A549 (cell line): ENCODE measurements at regions not wholly inside any gene's neighbourhood (a gene's known extent, or its start where the extent isn't known, plus 50 kb on each side); places are given as distances from the start of the nearest gene placed in this dataset.

Experiments
- ATAC-seq, 2 experiments: fragments of 200-7000 bp in 1 of 2; fragments of >200 bp in 1 of 2; cut with Nextera tagmentation in 1 of 2; cut with Tn5 transposase in 1 of 2; 3 replicates each; pipeline versions ENCODE4 v1.8.0 to v1.9.1; 2018 to 2020; ENCODE audit warnings: mild to moderate bottlenecking in 1 of 2, moderate library complexity in 1 of 2
- CTCF ChIA-PET: fragments of 300-600 bp; sonication (Branson Sonifier 250); formaldehyde crosslinking; extraction: SDS; loops from one replicate; lab custom pipeline; 2021; ENCODE audit warnings: antibody characterized with exemption, inconsistent platforms; lab: Yijun Ruan, JAX
- POLR2A ChIA-PET: fragments of 350-600 bp; formaldehyde crosslinking; extraction: SDS; loops from one replicate; lab custom pipeline; 2021; ENCODE audit warnings: antibody characterized with exemption, inconsistent platforms; lab: Yijun Ruan, JAX
- DNase-seq, 2 experiments: peaks; one replicate each; pipeline versions ENCODE4 v3.0.0 to v3.0.0-alpha.2; 2011 to 2016; ENCODE audit warnings: low read depth in 1 of 2, low spot score in 1 of 2
- FAIRE-seq: peaks from 2 replicates; lab custom pipeline; 2011; peaks lifted over from hg19 to GRCh38; lab: Jason Lieb, UNC
- H3K27ac ChIP-seq, 2 experiments: fragments of >200 bp; sonication (Bioruptor Twin); formaldehyde crosslinking; 3 replicates each; pipeline ENCODE4 v1.5.1; 2016 to 2017
- H3K4me1 ChIP-seq: fragments of >200 bp; sonication (Bioruptor Twin); formaldehyde crosslinking; 3 replicates; pipeline ENCODE4 v1.6.1; 2016
- H3K4me2 ChIP-seq: fragments of >200 bp; sonication (Bioruptor Twin); formaldehyde crosslinking; 3 replicates; pipeline ENCODE4 v1.6.1; 2016
- H3K4me3 ChIP-seq: fragments of >200 bp; sonication (Bioruptor Twin); formaldehyde crosslinking; 3 replicates; pipeline ENCODE4 v1.5.1; 2016
- H3K9me3 ChIP-seq: fragments of >200 bp; sonication (Bioruptor Twin); formaldehyde crosslinking; 3 replicates; pipeline ENCODE4 v1.6.1; 2016
- BCL3 ChIP-seq: fragments of >200 bp; sonication (Bioruptor Twin); formaldehyde crosslinking; IDR thresholded peaks from 3 replicates; pipeline ENCODE4 v1.6.1; 2016
- CBX2 ChIP-seq: fragments of 200-600 bp; sonication (generic); IDR thresholded peaks from 2 replicates; pipeline ENCODE4 v1.6.1; 2016; ENCODE audit warnings: low read depth, mild to moderate bottlenecking, borderline replicate concordance
- CHD2 ChIP-seq: fragments of 150-350 bp; IDR thresholded peaks from 2 replicates; pipeline ENCODE4 v1.6.1; 2014; ENCODE audit warnings: low read length; ENCODE audit not compliant: partially characterized antibody
- EHF ChIP-seq: fragments of 250-450 bp; sonication (Bioruptor Pico); IDR thresholded peaks from 2 replicates; pipeline ENCODE4 v1.5.0; 2020; ENCODE audit warnings: mild to moderate bottlenecking
- EHMT2 ChIP-seq: fragments of 200-600 bp; sonication (generic); IDR thresholded peaks from 2 replicates; pipeline ENCODE4 v1.6.1; 2016; ENCODE audit warnings: antibody characterized with exemption, low read depth, mild to moderate bottlenecking, moderate library complexity
- FOSB ChIP-seq: fragments of 250-450 bp; sonication (Bioruptor Pico); IDR thresholded peaks from 2 replicates; pipeline ENCODE4 v1.5.0; 2020; ENCODE audit warnings: mild to moderate bottlenecking, moderate library complexity
- GATA3 ChIP-seq: IDR thresholded peaks from 2 replicates; pipeline ENCODE4 v1.6.1; 2012; ENCODE audit warnings: borderline replicate concordance
- HOXB13 ChIP-seq: fragments of 250-450 bp; sonication (Bioruptor Pico); IDR thresholded peaks from 2 replicates; pipeline ENCODE4 v1.5.0; 2020; ENCODE audit warnings: low read depth, mild to moderate bottlenecking, moderate library complexity
- JUN ChIP-seq, 2 experiments: fragments of >200 bp; sonication (Bioruptor Twin); formaldehyde crosslinking; IDR thresholded peaks; 2 replicates in 1 of 2; 3 replicates in 1 of 2; pipeline ENCODE4 v1.6.1; 2016 to 2017
- KDM1A ChIP-seq: fragments of 200-600 bp; sonication (generic); IDR thresholded peaks from 2 replicates; pipeline ENCODE4 v1.6.1; 2016; ENCODE audit warnings: low read depth, mild to moderate bottlenecking
- MAX ChIP-seq: IDR thresholded peaks from 2 replicates; pipeline ENCODE4 v1.6.1; 2012
- MAZ ChIP-seq: fragments of 150-350 bp; IDR thresholded peaks from 2 replicates; pipeline ENCODE4 v1.6.1; 2014; ENCODE audit warnings: antibody characterized with exemption, low read depth, low read length, borderline replicate concordance
- NR3C1 ChIP-seq: fragments of >200 bp; sonication (Bioruptor Twin); formaldehyde crosslinking; IDR thresholded peaks from 3 replicates; pipeline ENCODE4 v1.6.1; 2017
- PBX3 ChIP-seq: IDR thresholded peaks from 2 replicates; pipeline ENCODE4 v1.6.1; 2012
- PHF8 ChIP-seq: fragments of 200-600 bp; sonication (generic); IDR thresholded peaks from 2 replicates; pipeline ENCODE4 v1.6.1; 2016; ENCODE audit warnings: low read depth, mild to moderate bottlenecking, antibody characterized with exemption, moderate library complexity, borderline replicate concordance
- POLR2A ChIP-seq: IDR thresholded peaks from 2 replicates; pipeline ENCODE4 v1.6.1; 2012; ENCODE audit warnings: mild to moderate bottlenecking, low read length
- RARB ChIP-seq: fragments of 250-450 bp; sonication (Bioruptor Pico); IDR thresholded peaks from 2 replicates; pipeline ENCODE4 v1.8.0; 2021; ENCODE audit warnings: mild to moderate bottlenecking, moderate library complexity
- ZC3H11A ChIP-seq: fragments of 450-650 bp; IDR thresholded peaks from 2 replicates; pipeline ENCODE4 v1.6.1; 2014; ENCODE audit warnings: antibody characterized with exemption, mild to moderate bottlenecking
- WGBS: methylation state at CpG from one replicate; pipeline ENCODE4 v1.1.6; 2017; ENCODE audit errors: missing lambda C conversion rate; 5-methylcytosine and 5-hydroxymethylcytosine counted together
- TF ChIP-seq, protein P1 (sequence below): IDR thresholded peaks from 2 replicates; pipeline ENCODE4 v1.6.1; 2012; ENCODE audit warnings: low read depth, borderline replicate concordance
- TF ChIP-seq, protein P2 (sequence below): fragments of 200-600 bp; sonication (generic); IDR thresholded peaks from 2 replicates; pipeline ENCODE4 v1.6.1; 2016; ENCODE audit warnings: antibody characterized with exemption, mild to moderate bottlenecking, moderate library complexity
- TF ChIP-seq, protein P3 (sequence below): fragments of 150-350 bp; IDR thresholded peaks from 2 replicates; pipeline ENCODE4 v1.6.1; 2014; ENCODE audit warnings: low read depth, mild to moderate bottlenecking, low read length
- TF ChIP-seq, protein P4 (sequence below): fragments of >200 bp; sonication (Bioruptor Twin); formaldehyde crosslinking; IDR thresholded peaks from 3 replicates; pipeline ENCODE4 v1.5.1; 2016
- TF ChIP-seq, protein P5 (sequence below): fragments of 250-450 bp; sonication (Bioruptor Pico); IDR thresholded peaks from 2 replicates; pipeline ENCODE4 v1.5.0; 2020; ENCODE audit warnings: low read depth, mild to moderate bottlenecking, moderate library complexity

GRCh38 chr2:217332866-217333265, 473.0 kb upstream of the TNP1 start:
- Histone ChIP-seq H3K9me3 (no peaks in the 10 kb centered on the region), H3K27ac (peak overlapping the region; percentile 83 to 84; a peak in 5 of 6 replicates), H3K4me2 (no peak overlapping the region), H3K4me3 (no peak overlapping the region), H3K4me1 (peaks cover 49% of the 10 kb centered on the region)
- 90% methylated on average over 9 of the region's 9 CpGs for WGBS
- CTCF ChIA-PET: no interaction called here
- POLR2A ChIA-PET: no interaction called here
- FAIRE-seq (no peak), DNase-seq (no peak), ATAC-seq (no peak)
- no peak for TF ChIP-seq FOSB (CRISPR knock-in tag)
- TF ChIP-seq, protein P1, sequence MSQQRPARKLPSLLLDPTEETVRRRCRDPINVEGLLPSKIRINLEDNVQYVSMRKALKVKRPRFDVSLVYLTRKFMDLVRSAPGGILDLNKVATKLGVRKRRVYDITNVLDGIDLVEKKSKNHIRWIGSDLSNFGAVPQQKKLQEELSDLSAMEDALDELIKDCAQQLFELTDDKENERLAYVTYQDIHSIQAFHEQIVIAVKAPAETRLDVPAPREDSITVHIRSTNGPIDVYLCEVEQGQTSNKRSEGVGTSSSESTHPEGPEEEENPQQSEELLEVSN: no peak
- TF ChIP-seq HOXB13 (CRISPR knock-in tag): no peak
- TF ChIP-seq PHF8: no peak
- TF ChIP-seq MAX: no peak
- TF ChIP-seq EHF (CRISPR knock-in tag): no peak
- no peak for TF ChIP-seq RARB
- TF ChIP-seq, protein P2, sequence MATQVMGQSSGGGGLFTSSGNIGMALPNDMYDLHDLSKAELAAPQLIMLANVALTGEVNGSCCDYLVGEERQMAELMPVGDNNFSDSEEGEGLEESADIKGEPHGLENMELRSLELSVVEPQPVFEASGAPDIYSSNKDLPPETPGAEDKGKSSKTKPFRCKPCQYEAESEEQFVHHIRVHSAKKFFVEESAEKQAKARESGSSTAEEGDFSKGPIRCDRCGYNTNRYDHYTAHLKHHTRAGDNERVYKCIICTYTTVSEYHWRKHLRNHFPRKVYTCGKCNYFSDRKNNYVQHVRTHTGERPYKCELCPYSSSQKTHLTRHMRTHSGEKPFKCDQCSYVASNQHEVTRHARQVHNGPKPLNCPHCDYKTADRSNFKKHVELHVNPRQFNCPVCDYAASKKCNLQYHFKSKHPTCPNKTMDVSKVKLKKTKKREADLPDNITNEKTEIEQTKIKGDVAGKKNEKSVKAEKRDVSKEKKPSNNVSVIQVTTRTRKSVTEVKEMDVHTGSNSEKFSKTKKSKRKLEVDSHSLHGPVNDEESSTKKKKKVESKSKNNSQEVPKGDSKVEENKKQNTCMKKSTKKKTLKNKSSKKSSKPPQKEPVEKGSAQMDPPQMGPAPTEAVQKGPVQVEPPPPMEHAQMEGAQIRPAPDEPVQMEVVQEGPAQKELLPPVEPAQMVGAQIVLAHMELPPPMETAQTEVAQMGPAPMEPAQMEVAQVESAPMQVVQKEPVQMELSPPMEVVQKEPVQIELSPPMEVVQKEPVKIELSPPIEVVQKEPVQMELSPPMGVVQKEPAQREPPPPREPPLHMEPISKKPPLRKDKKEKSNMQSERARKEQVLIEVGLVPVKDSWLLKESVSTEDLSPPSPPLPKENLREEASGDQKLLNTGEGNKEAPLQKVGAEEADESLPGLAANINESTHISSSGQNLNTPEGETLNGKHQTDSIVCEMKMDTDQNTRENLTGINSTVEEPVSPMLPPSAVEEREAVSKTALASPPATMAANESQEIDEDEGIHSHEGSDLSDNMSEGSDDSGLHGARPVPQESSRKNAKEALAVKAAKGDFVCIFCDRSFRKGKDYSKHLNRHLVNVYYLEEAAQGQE: no peak
- TF ChIP-seq KDM1A: no peak
- TF ChIP-seq POLR2A: no peak
- TF ChIP-seq, protein P3, sequence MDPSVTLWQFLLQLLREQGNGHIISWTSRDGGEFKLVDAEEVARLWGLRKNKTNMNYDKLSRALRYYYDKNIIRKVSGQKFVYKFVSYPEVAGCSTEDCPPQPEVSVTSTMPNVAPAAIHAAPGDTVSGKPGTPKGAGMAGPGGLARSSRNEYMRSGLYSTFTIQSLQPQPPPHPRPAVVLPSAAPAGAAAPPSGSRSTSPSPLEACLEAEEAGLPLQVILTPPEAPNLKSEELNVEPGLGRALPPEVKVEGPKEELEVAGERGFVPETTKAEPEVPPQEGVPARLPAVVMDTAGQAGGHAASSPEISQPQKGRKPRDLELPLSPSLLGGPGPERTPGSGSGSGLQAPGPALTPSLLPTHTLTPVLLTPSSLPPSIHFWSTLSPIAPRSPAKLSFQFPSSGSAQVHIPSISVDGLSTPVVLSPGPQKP: no peak
- no peak for TF ChIP-seq CHD2

DNA sequence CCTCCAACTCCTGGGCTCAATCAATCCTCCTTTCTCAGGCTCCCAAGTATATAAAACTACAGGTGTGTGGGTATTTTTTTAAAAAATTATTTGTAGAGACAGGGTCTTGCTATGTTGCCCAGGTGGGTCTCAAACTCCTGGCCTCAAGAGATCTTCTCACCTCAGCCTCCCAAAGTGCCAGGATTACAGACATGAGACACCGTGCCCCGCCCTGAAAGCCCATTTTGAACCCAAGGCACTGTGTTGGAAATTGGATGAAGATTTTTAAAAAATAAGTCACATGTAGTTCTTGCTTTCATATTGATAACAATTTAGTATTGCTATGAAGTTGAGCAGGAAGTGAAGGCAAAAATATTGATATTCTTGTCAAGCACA, 472.5 kb upstream of the TNP1 start:
- Histone ChIP-seq H3K4me2 (peak overlapping the region; percentile 60; the same call in 2 of the 3 replicates), H3K4me3 (no peak overlapping the region), H3K9me3 (no peaks in the 10 kb centered on the region), H3K27ac (peak overlapping the region; percentile 83 to 84), H3K4me1 (peaks cover 45% of the 10 kb centered on the region)
- no peak for FAIRE-seq
- no peak for ATAC-seq
- DNase-seq: no peak
- ChIA-PET CTCF (no interaction called here), POLR2A (no interaction called here)
- 85% methylated on average over 2 of the region's 2 CpGs for WGBS
- no peak for TF ChIP-seq PHF8
- TF ChIP-seq, protein P4, sequence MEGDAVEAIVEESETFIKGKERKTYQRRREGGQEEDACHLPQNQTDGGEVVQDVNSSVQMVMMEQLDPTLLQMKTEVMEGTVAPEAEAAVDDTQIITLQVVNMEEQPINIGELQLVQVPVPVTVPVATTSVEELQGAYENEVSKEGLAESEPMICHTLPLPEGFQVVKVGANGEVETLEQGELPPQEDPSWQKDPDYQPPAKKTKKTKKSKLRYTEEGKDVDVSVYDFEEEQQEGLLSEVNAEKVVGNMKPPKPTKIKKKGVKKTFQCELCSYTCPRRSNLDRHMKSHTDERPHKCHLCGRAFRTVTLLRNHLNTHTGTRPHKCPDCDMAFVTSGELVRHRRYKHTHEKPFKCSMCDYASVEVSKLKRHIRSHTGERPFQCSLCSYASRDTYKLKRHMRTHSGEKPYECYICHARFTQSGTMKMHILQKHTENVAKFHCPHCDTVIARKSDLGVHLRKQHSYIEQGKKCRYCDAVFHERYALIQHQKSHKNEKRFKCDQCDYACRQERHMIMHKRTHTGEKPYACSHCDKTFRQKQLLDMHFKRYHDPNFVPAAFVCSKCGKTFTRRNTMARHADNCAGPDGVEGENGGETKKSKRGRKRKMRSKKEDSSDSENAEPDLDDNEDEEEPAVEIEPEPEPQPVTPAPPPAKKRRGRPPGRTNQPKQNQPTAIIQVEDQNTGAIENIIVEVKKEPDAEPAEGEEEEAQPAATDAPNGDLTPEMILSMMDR: no peak
- TF ChIP-seq JUN (IDR thresholded peaks at IDR 0.05): no peak
- TF ChIP-seq, protein P5, sequence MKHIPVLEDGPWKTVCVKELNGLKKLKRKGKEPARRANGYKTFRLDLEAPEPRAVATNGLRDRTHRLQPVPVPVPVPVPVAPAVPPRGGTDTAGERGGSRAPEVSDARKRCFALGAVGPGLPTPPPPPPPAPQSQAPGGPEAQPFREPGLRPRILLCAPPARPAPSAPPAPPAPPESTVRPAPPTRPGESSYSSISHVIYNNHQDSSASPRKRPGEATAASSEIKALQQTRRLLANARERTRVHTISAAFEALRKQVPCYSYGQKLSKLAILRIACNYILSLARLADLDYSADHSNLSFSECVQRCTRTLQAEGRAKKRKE (CRISPR knock-in tag): no peak
- no peak for TF ChIP-seq NR3C1
- no peak for TF ChIP-seq CBX2
- TF ChIP-seq ZC3H11A: no peak
- no peak for TF ChIP-seq PBX3
- no peak for TF ChIP-seq GATA3
- TF ChIP-seq EHMT2: no peak
- TF ChIP-seq, protein P2: no peak
- TF ChIP-seq MAZ: no peak
- no peak for TF ChIP-seq BCL3
- TF ChIP-seq, all 56 proteins: peak for 0
